ENCODE measurements at regions not wholly inside any gene's neighbourhood (a gene's known extent, or its start where the extent isn't known, plus 50 kb on each side); places are given as distances from the start of the nearest gene placed in this dataset.

- DNase-seq (ENCODE audit: low read depth in 3 of 3, low spot score in 1 of 3), result no peak
Measured at GRCh38 chr6:9627916-9628315, 787.0 kb downstream of the TFAP2A start.

GRCh38 chr6:9623985-9624384, 790.9 kb downstream of the TFAP2A start:
- no peak for DNase-seq (ENCODE audit: low read depth in 3 of 3, low spot score in 1 of 3)

GRCh38 chr6:9623228-9623832, 791.5 kb downstream of the TFAP2A start:
- no peak for DNase-seq (ENCODE audit: low read depth in 3 of 3, low spot score in 1 of 3)

GRCh38 chr6:9621276-9621675, 793.6 kb downstream of the TFAP2A start:
- no peak for DNase-seq (ENCODE audit: low read depth in 3 of 3, low spot score in 1 of 3)

- DNase-seq (ENCODE audit: low read depth in 3 of 3, low spot score in 1 of 3), result no peak
Measured at GRCh38 chr6:9620687-9621086, 794.2 kb downstream of the TFAP2A start.

- DNase-seq (ENCODE audit: low read depth in 3 of 3, low spot score in 1 of 3), result no peak
Measured at GRCh38 chr6:9620263-9620662, 794.6 kb downstream of the TFAP2A start.

- no peak for DNase-seq (ENCODE audit: low read depth in 3 of 3, low spot score in 1 of 3)
Measured at GRCh38 chr6:9614778-9615177, 800.1 kb downstream of the TFAP2A start.

- DNase-seq (ENCODE audit: low read depth in 3 of 3, low spot score in 1 of 3), result no peak
Measured at GRCh38 chr6:9612489-9612888, 802.4 kb downstream of the TFAP2A start.

GRCh38 chr6:9610620-9611415, 804.1 kb downstream of the TFAP2A start:
- DNase-seq (ENCODE audit: low read depth in 3 of 3, low spot score in 1 of 3), result no peak

GRCh38 chr6:9606435-9607134, 808.3 kb downstream of the TFAP2A start:
- DNase-seq (ENCODE audit: low read depth in 3 of 3, low spot score in 1 of 3), result no peak

GRCh38 chr6:9594746-9595145, 820.1 kb downstream of the TFAP2A start:
- no peak for DNase-seq (ENCODE audit: low read depth in 3 of 3, low spot score in 1 of 3)

- no peak for DNase-seq (ENCODE audit: low read depth in 3 of 3, low spot score in 1 of 3)
Measured at GRCh38 chr6:9593554-9593953, 821.3 kb downstream of the TFAP2A start.

- DNase-seq (ENCODE audit: low read depth in 3 of 3, low spot score in 1 of 3), result no peak
Measured at GRCh38 chr6:9583753-9584352, 831.0 kb downstream of the TFAP2A start.

- DNase-seq (ENCODE audit: low read depth in 3 of 3, low spot score in 1 of 3), result no peak
Measured at GRCh38 chr6:9581155-9581554, 833.7 kb downstream of the TFAP2A start.

- DNase-seq (ENCODE audit: low read depth in 3 of 3, low spot score in 1 of 3), result no peak
Measured at GRCh38 chr6:9576521-9576920, 838.4 kb downstream of the TFAP2A start.

GRCh38 chr6:9566096-9566495, 848.8 kb downstream of the TFAP2A start:
- no peak for DNase-seq (ENCODE audit: low read depth in 3 of 3, low spot score in 1 of 3)

- DNase-seq (ENCODE audit: low read depth in 3 of 3, low spot score in 1 of 3), result no peak
Measured at GRCh38 chr6:9564021-9564420, 850.9 kb downstream of the TFAP2A start.

GRCh38 chr6:9563568-9563967, 851.3 kb downstream of the TFAP2A start:
- no peak for DNase-seq (ENCODE audit: low read depth in 3 of 3, low spot score in 1 of 3)

GRCh38 chr6:9554806-9555205, 860.1 kb downstream of the TFAP2A start:
- DNase-seq (ENCODE audit: low read depth in 3 of 3, low spot score in 1 of 3), result no peak

GRCh38 chr6:9554323-9554722, 860.6 kb downstream of the TFAP2A start:
- no peak for DNase-seq (ENCODE audit: low read depth in 3 of 3, low spot score in 1 of 3)

GRCh38 chr6:9553002-9553401, 861.9 kb downstream of the TFAP2A start:
- DNase-seq (ENCODE audit: low read depth in 3 of 3, low spot score in 1 of 3), result no peak

- DNase-seq (ENCODE audit: low read depth in 3 of 3, low spot score in 1 of 3), result no peak
Measured at GRCh38 chr6:9543649-9544048, 871.2 kb downstream of the TFAP2A start.

Data from stimulated activated CD4-positive, alpha-beta T cell treated with anti-CD3 and anti-CD28 coated beads, TNF-alpha, amount 100 ng/mL, for 1 hour (primary cell).